ENCODE measurements at regions not wholly inside any gene's neighbourhood (a gene's known extent, or its start where the extent isn't known, plus 50 kb on each side); places are given as distances from the start of the nearest gene placed in this dataset.

DNA sequence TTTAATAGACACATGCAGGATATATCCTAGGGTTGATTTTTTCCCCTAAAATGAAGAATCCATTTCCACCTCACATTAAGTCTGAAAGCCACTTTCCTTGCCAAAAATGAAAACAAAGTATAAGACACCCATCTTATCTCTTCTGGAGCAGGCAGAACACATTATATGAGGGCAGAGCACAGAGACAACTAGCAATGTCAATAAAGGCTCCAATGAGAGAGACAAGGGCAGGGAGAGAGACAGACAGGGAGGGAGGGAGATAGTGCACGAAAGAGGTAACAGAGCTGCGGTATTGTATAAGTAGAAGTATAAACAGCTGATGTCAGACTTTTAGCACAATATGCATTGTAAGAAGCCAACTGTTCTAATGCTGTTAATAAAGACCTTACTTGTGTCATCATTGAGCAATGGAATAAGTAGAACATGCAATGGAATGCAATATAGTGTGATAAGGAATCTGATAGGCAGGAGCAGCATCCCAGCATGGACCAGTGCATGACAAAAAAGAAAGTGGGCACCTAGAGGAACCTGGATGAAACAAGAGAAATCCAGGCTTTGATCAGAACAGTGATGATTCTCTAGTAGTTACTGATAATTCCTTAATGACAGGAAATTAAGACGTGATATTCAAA lies 150.6 kb upstream of the TCF4 start:
- TF ChIP-seq, protein P1, sequence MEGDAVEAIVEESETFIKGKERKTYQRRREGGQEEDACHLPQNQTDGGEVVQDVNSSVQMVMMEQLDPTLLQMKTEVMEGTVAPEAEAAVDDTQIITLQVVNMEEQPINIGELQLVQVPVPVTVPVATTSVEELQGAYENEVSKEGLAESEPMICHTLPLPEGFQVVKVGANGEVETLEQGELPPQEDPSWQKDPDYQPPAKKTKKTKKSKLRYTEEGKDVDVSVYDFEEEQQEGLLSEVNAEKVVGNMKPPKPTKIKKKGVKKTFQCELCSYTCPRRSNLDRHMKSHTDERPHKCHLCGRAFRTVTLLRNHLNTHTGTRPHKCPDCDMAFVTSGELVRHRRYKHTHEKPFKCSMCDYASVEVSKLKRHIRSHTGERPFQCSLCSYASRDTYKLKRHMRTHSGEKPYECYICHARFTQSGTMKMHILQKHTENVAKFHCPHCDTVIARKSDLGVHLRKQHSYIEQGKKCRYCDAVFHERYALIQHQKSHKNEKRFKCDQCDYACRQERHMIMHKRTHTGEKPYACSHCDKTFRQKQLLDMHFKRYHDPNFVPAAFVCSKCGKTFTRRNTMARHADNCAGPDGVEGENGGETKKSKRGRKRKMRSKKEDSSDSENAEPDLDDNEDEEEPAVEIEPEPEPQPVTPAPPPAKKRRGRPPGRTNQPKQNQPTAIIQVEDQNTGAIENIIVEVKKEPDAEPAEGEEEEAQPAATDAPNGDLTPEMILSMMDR (IDR thresholded peaks at IDR 0.05) = no peak
- no peak for TF ChIP-seq POLR2A (IDR thresholded peaks at IDR 0.05)
